ENCODE measurements at regions not wholly inside any gene's neighbourhood (a gene's known extent, or its start where the extent isn't known, plus 50 kb on each side); places are given as distances from the start of the nearest gene placed in this dataset.

DNA sequence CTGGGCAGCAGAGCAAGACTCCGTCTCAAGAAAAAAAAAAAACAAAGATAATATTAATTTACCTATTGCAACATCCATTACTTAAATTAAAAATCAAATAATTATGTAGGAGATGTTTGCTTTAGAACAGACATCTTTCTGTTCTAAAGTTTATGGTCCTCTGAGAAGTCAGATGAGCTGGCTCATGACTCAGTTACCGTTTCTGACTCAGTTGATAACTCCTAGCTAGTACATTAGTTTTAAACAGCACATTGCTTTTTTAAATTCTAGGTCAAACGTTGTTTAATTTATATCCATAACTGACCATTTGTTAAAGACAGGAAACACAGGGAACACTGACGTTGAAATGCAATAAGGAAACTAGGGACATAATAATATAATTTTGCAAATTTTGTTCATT, 162.7 kb downstream of the ETV1 start:
- TF ChIP-seq CTCF (conservative IDR thresholded peaks at IDR 0.05; ENCODE audit: low read length) (no peak), EZH2phosphoT487 (IDR thresholded peaks at IDR 0.05; ENCODE audit: borderline replicate concordance, low read depth, low read length) (no peak)

Measured in OCI-LY7 (cell line).